ENCODE measurements at regions not wholly inside any gene's neighbourhood (a gene's known extent, or its start where the extent isn't known, plus 50 kb on each side); places are given as distances from the start of the nearest gene placed in this dataset.
"Not testable (repeated sequence)": the region's sequence is repeated elsewhere in the genome, so short reads cannot be mapped to it uniquely, and the experiment has no call there.

GRCh38 chr5:101796427-101796826 is 499.7 kb downstream of the SLCO4C1 start:
- Histone ChIP-seq H3K27me3 (no peaks in the 10 kb centered on the region), H3K9ac (no peak overlapping the region), H3K4me2 (no peak overlapping the region), H4K20me1 (no peaks in the 10 kb centered on the region), H3K36me3 (no peaks in the 10 kb centered on the region), H3K4me1 (no peaks in the 10 kb centered on the region), H3K9me3 (no peaks in the 10 kb centered on the region), H3K4me3 (no peak overlapping the region), H3K27ac (no peak overlapping the region)
- TF ChIP-seq Cebpa-rat (IDR thresholded peaks at IDR 0.05) = no peak

GRCh38 chr5:101788797-101789196 is 507.3 kb downstream of the SLCO4C1 start:
- Histone ChIP-seq H3K4me2 (no peak overlapping the region), H3K36me3 (no peaks in the 10 kb centered on the region), H3K9me3 (no peaks in the 10 kb centered on the region), H4K20me1 (no peaks in the 10 kb centered on the region), H3K27me3 (no peaks in the 10 kb centered on the region), H3K4me1 (no peaks in the 10 kb centered on the region), H3K27ac (no peak overlapping the region), H3K9ac (no peak overlapping the region), H3K4me3 (no peak overlapping the region)
- TF ChIP-seq Cebpa-rat (IDR thresholded peaks at IDR 0.05) = no peak

GRCh38 chr5:101785090-101785489 is 511.0 kb downstream of the SLCO4C1 start:
- no peaks in the 10 kb centered on the region for H3K4me1 ChIP-seq
- H3K27ac ChIP-seq = no peak overlapping the region
- TF ChIP-seq Cebpa-rat (IDR thresholded peaks at IDR 0.05) = no peak
- H3K27me3 ChIP-seq = no peaks in the 10 kb centered on the region
- H3K9me3 ChIP-seq = no peaks in the 10 kb centered on the region
- no peak overlapping the region for H3K4me2 ChIP-seq
- no peaks in the 10 kb centered on the region for H4K20me1 ChIP-seq
- H3K4me3 ChIP-seq = no peak overlapping the region
- H3K9ac ChIP-seq = no peak overlapping the region
- no peaks in the 10 kb centered on the region for H3K36me3 ChIP-seq

- Histone ChIP-seq H3K9ac (no peak overlapping the region), H3K36me3 (no peaks in the 10 kb centered on the region), H4K20me1 (no peaks in the 10 kb centered on the region), H3K9me3 (no peaks in the 10 kb centered on the region), H3K27me3 (no peaks in the 10 kb centered on the region), H3K4me1 (no peaks in the 10 kb centered on the region), H3K4me2 (no peak overlapping the region), H3K27ac (no peak overlapping the region), H3K4me3 (no peak overlapping the region)
- no peak for TF ChIP-seq Cebpa-rat (IDR thresholded peaks at IDR 0.05)
These were observed 512.7 kb downstream of the SLCO4C1 start for GRCh38 chr5:101783241-101784013.

- H3K9ac ChIP-seq = no peak overlapping the region
- no peaks in the 10 kb centered on the region for H3K4me1 ChIP-seq
- H4K20me1 ChIP-seq = no peaks in the 10 kb centered on the region
- no peak overlapping the region for H3K4me2 ChIP-seq
- H3K36me3 ChIP-seq = no peaks in the 10 kb centered on the region
- no peaks in the 10 kb centered on the region for H3K27me3 ChIP-seq
- no peak for TF ChIP-seq Cebpa-rat (IDR thresholded peaks at IDR 0.05)
- H3K27ac ChIP-seq = no peak overlapping the region
- no peaks in the 10 kb centered on the region for H3K9me3 ChIP-seq
- H3K4me3 ChIP-seq = no peak overlapping the region
These were observed 513.6 kb downstream of the SLCO4C1 start for GRCh38 chr5:101782352-101783103.

- Histone ChIP-seq H3K4me1 (no peaks in the 10 kb centered on the region), H3K27ac (no peak overlapping the region), H3K36me3 (no peaks in the 10 kb centered on the region), H3K9ac (no peak overlapping the region), H3K27me3 (no peaks in the 10 kb centered on the region), H4K20me1 (no peaks in the 10 kb centered on the region), H3K4me3 (no peak overlapping the region), H3K9me3 (no peaks in the 10 kb centered on the region), H3K4me2 (no peak overlapping the region)
- TF ChIP-seq Cebpa-rat (IDR thresholded peaks at IDR 0.05) = no peak
These were observed 545.0 kb downstream of the SLCO4C1 start for GRCh38 chr5:101751105-101751504.

- H3K36me3 ChIP-seq, H3K9me3 ChIP-seq, H3K4me3 ChIP-seq, H3K4me2 ChIP-seq, H3K4me1 ChIP-seq, H3K27ac ChIP-seq, H3K9ac ChIP-seq, H3K27me3 ChIP-seq, H4K20me1 ChIP-seq: not testable (repeated sequence)
These were observed 553.1 kb downstream of the SLCO4C1 start for GRCh38 chr5:101743000-101743399.

- no peaks in the 10 kb centered on the region for H3K27me3 ChIP-seq
- no peak for TF ChIP-seq Cebpa-rat (IDR thresholded peaks at IDR 0.05)
- no peak overlapping the region for H3K4me3 ChIP-seq
- no peak overlapping the region for H3K4me2 ChIP-seq
- H3K27ac ChIP-seq = no peak overlapping the region
- no peak overlapping the region for H3K9ac ChIP-seq
- no peaks in the 10 kb centered on the region for H3K36me3 ChIP-seq
- H4K20me1 ChIP-seq = no peaks in the 10 kb centered on the region
- H3K9me3 ChIP-seq = no peaks in the 10 kb centered on the region
- no peaks in the 10 kb centered on the region for H3K4me1 ChIP-seq
These were observed 567.2 kb downstream of the SLCO4C1 start for GRCh38 chr5:101728933-101729332.

GRCh38 chr5:101721543-101721942 is 574.5 kb downstream of the SLCO4C1 start:
- no peak overlapping the region for H3K27ac ChIP-seq
- no peaks in the 10 kb centered on the region for H3K27me3 ChIP-seq
- no peak overlapping the region for H3K4me2 ChIP-seq
- no peak overlapping the region for H3K9ac ChIP-seq
- TF ChIP-seq Cebpa-rat (IDR thresholded peaks at IDR 0.05) = no peak
- H3K4me3 ChIP-seq = no peak overlapping the region
- H3K36me3 ChIP-seq = no peaks in the 10 kb centered on the region
- H3K4me1 ChIP-seq = no peaks in the 10 kb centered on the region
- no peaks in the 10 kb centered on the region for H3K9me3 ChIP-seq
- no peaks in the 10 kb centered on the region for H4K20me1 ChIP-seq

- Histone ChIP-seq H3K4me2 (no peak overlapping the region), H3K4me3 (no peak overlapping the region), H3K9ac (no peak overlapping the region), H3K4me1 (no peaks in the 10 kb centered on the region), H3K9me3 (no peaks in the 10 kb centered on the region), H3K36me3 (no peaks in the 10 kb centered on the region), H3K27me3 (no peaks in the 10 kb centered on the region), H3K27ac (no peak overlapping the region), H4K20me1 (no peaks in the 10 kb centered on the region)
- no peak for TF ChIP-seq Cebpa-rat (IDR thresholded peaks at IDR 0.05)
These were observed 576.1 kb downstream of the SLCO4C1 start for GRCh38 chr5:101720033-101720432.

Data from BLaER1 (cell line).